GM18519 (cell line): ENCODE measurements at regions not wholly inside any gene's neighbourhood (a gene's known extent, or its start where the extent isn't known, plus 50 kb on each side); places are given as distances from the start of the nearest gene placed in this dataset.

Source experiments
- ATAC-seq: cut with Tn5 transposase; IDR thresholded peaks from one replicate; pipeline ENCODE4 v1.9.1; 2021; ENCODE audit warnings: mild to moderate bottlenecking, moderate library complexity; ENCODE audit not compliant: unreplicated experiment, low FRiP score

DNA sequence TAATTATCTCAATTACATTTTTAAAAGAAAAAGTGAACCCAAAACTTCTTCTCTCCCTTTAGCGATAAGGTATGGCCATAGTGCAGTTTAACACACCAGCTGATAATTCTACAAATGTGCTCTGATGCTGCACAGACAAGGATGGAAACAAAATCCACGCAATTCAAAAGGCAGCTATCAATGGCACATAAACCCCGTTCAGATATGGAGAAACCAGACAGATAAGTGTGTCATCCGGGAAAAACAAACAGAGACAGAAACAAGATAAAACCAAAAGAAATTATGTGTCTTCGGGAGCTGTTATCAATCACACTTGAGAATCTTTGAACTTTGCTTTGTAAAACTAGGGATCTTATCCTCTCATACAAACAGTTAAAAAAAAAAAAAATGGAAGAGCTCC, 73.6 kb downstream of the SIPA1L2 start:
- ATAC-seq, result no peak

DNA sequence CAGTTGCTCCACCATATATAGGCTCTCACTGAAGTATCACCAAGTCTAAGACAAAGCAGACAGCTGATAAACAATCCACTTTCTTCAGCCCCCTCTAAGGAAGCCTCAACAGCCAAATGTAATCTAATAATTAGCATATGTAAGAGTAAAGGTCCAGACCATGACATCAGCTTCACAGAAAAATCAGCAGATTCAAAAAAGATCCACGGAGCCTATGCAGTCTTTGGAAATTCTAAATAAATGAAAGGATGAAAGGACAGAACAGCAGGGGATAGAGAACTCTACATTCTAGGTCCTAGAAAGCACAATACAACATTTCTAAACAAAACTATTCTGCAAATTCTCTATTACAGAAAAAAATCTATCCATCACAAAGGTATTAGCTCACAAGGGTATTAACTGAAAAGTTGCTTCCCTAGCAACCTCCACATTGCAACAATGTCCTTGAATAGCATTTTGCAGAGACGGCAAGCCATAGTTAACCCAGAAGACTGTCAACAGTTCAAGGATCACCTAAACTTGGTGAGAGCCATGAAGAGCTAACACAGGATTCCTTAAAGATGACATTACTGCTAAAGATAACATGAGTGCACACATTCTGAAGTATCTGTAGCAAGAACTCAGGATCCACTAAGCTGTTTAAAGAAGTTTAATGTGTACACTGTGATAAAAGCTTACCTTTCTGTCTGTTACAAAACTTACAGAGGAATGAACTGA, 74.3 kb downstream of the SIPA1L2 start:
- no peak for ATAC-seq

DNA sequence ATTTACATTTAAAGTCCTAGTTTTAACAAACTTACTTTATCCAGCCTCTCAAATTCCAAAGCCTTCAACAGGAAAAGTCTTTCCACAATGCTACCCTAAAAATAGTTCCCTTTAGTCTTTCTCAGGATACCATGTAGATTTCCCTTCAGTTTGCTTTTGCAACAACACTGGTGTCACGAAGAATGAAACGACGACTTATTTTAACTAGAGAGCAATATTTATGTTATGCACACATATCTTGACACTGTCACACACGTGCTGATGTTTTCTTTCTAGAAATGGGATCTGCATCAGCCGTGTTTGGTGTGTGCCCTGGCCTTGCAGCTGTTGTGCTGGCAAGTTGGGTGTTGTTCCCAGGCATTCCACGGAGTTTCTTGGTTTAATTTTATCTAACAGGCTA, 75.5 kb downstream of the SIPA1L2 start:
- no peak for ATAC-seq

GRCh38 chr1:232553809-232554208, 76.1 kb downstream of the SIPA1L2 start:
- no peak for ATAC-seq

GRCh38 chr1:232553050-232553754, 76.7 kb downstream of the SIPA1L2 start:
- ATAC-seq, result no peak

DNA sequence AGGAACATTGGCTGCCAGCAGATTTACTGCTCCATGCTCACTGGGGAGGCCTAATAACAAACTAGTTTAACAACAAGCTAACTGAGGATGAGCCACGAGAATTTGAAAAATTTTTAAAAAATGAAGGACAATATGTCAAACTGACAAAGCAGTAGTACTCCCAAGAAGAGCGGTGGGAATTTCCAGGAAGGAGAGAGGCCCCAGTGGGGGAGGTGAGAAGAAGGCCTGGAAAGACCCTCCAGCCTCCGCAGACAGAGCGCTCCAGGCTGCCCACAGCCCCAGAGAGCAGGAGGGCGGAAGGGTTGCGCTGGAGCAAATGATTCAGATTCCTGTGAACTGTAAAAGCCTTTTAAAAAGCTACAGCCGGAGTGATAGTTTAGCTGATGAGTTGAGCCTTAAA, 78.5 kb downstream of the SIPA1L2 start:
- no peak for ATAC-seq

DNA sequence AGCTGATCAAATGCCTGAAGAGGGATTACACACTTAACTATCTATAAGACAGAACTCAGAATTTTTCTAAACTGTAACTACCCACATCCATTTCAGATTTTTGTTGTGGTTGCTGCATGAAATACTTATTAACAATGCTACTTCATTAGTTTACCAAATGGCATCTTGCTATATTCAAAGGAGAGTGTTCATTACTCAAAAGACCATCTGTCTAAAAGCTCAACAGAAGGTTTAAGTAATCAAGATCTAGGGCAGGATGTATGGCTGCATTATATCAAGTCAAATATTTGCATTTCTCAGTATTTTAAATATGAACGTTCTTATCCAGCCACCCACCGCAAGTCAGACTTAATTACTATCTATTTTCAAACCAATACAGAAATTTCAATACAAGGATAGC, 79.9 kb downstream of the SIPA1L2 start:
- ATAC-seq, result no peak

DNA sequence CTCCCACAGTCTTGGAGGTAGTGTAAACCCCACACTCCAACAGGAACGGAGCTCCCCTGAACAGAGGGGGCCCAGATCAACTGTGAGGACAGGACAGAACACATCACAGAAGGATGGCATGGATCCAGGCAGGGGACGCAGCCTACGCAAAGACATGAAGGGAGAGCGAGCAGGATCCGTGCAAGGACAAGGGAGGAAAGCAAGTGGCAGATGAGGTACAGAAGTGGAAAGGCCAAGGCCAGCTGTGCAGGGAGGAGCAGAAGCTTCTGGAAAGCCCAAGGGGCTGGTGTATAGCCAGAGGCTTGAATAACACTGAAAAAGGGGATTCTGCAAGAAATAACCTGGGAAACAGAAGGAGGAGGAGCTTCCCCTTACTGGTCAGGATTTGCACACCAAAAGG, 81.2 kb downstream of the SIPA1L2 start:
- ATAC-seq, result no peak

DNA sequence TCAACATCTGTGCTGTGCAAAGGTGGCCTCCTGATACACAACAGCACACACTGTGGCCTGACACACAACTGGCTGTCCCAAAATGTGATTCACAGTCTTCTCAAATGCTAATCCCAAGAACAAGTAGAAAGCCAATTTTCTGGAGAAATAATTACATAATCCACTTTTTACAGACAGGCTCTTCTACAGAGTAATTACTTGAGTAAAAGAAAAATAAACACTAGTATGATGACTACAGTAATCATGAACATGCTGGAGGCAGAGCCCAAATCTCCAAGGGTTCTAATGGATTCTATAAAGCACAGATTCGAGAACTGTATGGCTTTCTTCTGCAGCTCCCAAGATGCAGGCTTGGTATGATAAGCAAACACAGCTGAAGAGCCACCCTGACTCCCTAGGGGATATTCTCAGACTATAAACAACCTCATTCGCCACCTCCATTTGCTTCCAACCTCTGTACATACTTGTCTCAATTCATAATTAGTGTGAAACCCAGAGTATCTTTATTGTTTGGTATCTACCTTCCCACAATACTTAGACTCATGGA, 81.9 kb downstream of the SIPA1L2 start:
- ATAC-seq, result no peak

- no peak for ATAC-seq
Observed at GRCh38 chr1:232542633-232543593, 87.0 kb downstream of the SIPA1L2 start.

GRCh38 chr1:232538943-232539302, 91.0 kb downstream of the SIPA1L2 start:
- ATAC-seq, result no peak

GRCh38 chr1:232538224-232538942, 91.5 kb downstream of the SIPA1L2 start:
- no peak for ATAC-seq

GRCh38 chr1:232534552-232535517, 95.1 kb downstream of the SIPA1L2 start:
- no peak for ATAC-seq

DNA sequence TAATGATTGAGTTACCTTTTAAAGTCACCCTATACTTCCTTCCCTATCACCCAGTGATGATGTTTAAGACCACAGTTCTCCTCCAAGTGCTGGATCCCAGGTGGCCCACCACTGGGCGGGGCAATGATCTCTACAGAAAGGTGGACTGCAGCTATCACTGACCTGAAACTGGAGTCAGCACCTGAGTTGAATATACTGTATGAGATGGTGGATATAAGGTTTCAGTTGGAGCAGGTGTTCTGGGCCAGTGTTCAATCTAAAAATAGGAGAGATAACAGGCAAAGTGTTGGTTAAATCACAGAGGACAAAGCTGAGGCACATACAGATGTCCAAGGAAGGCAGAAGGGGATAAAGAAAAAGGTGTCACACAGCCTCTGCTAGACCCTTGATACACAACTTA, 96.6 kb downstream of the SIPA1L2 start:
- no peak for ATAC-seq

DNA sequence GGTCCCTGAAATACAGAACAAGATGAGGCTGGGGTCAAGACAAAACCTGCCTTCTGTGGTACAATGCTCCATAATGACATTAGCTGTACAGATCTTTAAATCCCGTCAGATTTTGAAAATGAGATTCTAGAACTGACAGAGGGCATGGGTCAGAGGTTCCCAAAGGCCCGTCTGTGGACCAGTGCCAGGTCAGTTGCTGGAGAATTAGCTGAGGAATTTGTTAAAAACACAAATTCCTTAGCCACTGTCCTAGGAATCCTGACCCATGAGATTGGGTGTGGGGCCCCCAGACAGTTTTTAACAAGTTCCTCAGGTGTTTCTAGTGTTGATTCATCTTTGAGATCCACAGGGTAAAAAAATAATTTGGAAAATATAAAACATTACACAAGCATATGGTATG, 97.0 kb downstream of the SIPA1L2 start:
- no peak for ATAC-seq

- ATAC-seq, result no peak
Observed at GRCh38 chr1:232531291-232531690, 98.6 kb downstream of the SIPA1L2 start.

DNA sequence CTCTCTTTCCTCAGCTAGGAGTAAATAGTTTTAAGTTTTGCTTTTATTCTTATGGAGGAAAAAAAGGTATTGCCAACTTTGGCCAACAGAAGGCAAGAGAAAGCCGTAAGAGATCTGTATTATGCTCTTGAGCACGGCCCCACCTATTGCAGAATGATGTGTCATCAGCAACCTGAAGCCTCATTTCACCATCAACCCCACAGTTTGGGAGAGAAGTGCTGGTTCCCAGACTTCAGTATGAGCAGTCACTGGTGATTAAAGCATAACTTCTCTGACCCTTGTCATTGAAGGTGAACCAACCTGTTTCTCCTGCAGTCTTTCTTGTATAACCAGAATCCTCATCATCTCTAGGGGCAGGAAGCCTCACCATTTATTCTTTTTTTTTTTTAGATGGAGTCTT, 100.2 kb downstream of the SIPA1L2 start:
- ATAC-seq, result no peak

DNA sequence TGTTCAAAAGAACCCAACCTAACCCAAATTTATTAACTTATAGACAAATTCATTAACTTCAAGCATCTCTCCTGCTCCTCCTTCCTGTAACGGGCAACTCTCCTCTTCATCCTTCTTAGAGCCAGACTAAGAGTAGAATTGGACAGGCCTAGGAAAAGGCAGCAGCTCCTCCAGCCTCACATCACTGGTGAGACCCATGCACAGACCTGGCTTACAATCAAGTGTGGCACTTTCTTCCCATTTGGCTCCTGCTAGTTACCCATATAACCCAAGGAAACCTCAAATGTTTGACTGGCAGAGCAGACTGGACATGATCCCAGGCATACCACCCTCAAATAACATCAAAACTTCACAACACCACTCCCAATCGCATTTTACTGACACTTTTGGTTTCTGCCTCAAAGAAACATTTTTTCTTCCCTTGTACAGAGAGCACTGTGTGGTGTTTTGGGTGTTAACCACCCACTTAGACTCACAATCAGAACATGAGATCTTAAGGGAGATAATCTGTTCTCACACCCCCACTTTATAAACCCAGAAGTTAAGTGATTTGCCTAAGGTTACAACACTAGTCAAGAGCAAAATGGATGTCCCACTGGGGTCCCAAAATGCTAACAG, 101.4 kb downstream of the SIPA1L2 start:
- ATAC-seq, result no peak

- no peak for ATAC-seq
Observed at GRCh38 chr1:232524056-232524455, 105.9 kb downstream of the SIPA1L2 start.
